Renal pelvis (tissue), 1 donor: ENCODE measurements at regions not wholly inside any gene's neighbourhood (a gene's known extent, or its start where the extent isn't known, plus 50 kb on each side); places are given as distances from the start of the nearest gene placed in this dataset.
"Not testable (repeated sequence)": the region's sequence is repeated elsewhere in the genome, so short reads cannot be mapped to it uniquely, and the experiment has no call there.

Experiments used
- DNase-seq: peaks from one replicate; pipeline ENCODE4 v3.0.0-alpha.2; 2013

- no peak for DNase-seq
Observed at GRCh38 chr7:88614736-88615135, 144.8 kb upstream of the ZNF804B start.

- DNase-seq = no peak
Observed at GRCh38 chr7:88610942-88611341, 148.6 kb upstream of the ZNF804B start.

GRCh38 chr7:88600695-88601094 lies 158.8 kb upstream of the ZNF804B start:
- no peak for DNase-seq

GRCh38 chr7:88599528-88599927 lies 160.0 kb upstream of the ZNF804B start:
- no peak for DNase-seq

- DNase-seq = no peak
Observed at GRCh38 chr7:88597941-88598425, 161.5 kb upstream of the ZNF804B start.

- no peak for DNase-seq
Observed at GRCh38 chr7:88590963-88591362, 168.5 kb upstream of the ZNF804B start.

GRCh38 chr7:88589927-88590326 lies 169.6 kb upstream of the ZNF804B start:
- no peak for DNase-seq

GRCh38 chr7:88586890-88587289 lies 172.6 kb upstream of the ZNF804B start:
- DNase-seq = no peak

- DNase-seq = no peak
Observed at GRCh38 chr7:88586219-88586618, 173.3 kb upstream of the ZNF804B start.

- DNase-seq = no peak
Observed at GRCh38 chr7:88576720-88577119, 182.8 kb upstream of the ZNF804B start.

GRCh38 chr7:88566162-88566729 lies 193.3 kb upstream of the ZNF804B start:
- DNase-seq = no peak

- DNase-seq = no peak
Observed at GRCh38 chr7:88565401-88565800, 194.1 kb upstream of the ZNF804B start.

- DNase-seq = not testable (repeated sequence)
Observed at GRCh38 chr7:88556441-88556840, 203.1 kb upstream of the ZNF804B start.

- DNase-seq = not testable (repeated sequence)
Observed at GRCh38 chr7:88554847-88555246, 204.7 kb upstream of the ZNF804B start.

- DNase-seq = no peak
Observed at GRCh38 chr7:88548399-88548798, 211.1 kb upstream of the ZNF804B start.

- no peak for DNase-seq
Observed at GRCh38 chr7:88546808-88547207, 212.7 kb upstream of the ZNF804B start.

- DNase-seq = no peak
Observed at GRCh38 chr7:88545663-88546062, 213.8 kb upstream of the ZNF804B start.

- peak; percentile 74 for DNase-seq
Observed at GRCh38 chr7:88540012-88540411, 219.5 kb upstream of the ZNF804B start.

- DNase-seq = no peak
Observed at GRCh38 chr7:88539518-88539917, 220.0 kb upstream of the ZNF804B start.

- DNase-seq = no peak
Observed at GRCh38 chr7:88523645-88524044, 217.0 kb upstream of the STEAP4 start.

- no peak for DNase-seq
Observed at GRCh38 chr7:88522771-88523293, 216.1 kb upstream of the STEAP4 start.

GRCh38 chr7:88516429-88516828 lies 209.7 kb upstream of the STEAP4 start:
- no peak for DNase-seq

GRCh38 chr7:88515301-88515700 lies 208.6 kb upstream of the STEAP4 start:
- DNase-seq = no peak

GRCh38 chr7:88509341-88509740 lies 202.6 kb upstream of the STEAP4 start:
- DNase-seq = no peak
